Ectodermal cell (in vitro differentiated cells): ENCODE measurements at regions not wholly inside any gene's neighbourhood (a gene's known extent, or its start where the extent isn't known, plus 50 kb on each side); places are given as distances from the start of the nearest gene placed in this dataset.

Source experiments
- H3K27ac ChIP-seq: 2 replicates; pipeline ENCODE4 v1.7.0; 2013; ENCODE audit warnings: mild to moderate bottlenecking, low read depth, low read length; ENCODE audit not compliant: insufficient read depth, poor library complexity, severe bottlenecking
- H3K27me3 ChIP-seq: 2 replicates; pipeline ENCODE4 v1.7.0; 2013; ENCODE audit warnings: mild to moderate bottlenecking, low read length; ENCODE audit not compliant: insufficient read depth, control insufficient read depth, poor library complexity, severe bottlenecking
- H3K36me3 ChIP-seq: one replicate; pipeline ENCODE4 v1.7.0; 2013; ENCODE audit warnings: low read length; ENCODE audit not compliant: control insufficient read depth, insufficient read depth
- H3K4me1 ChIP-seq: one replicate; pipeline ENCODE4 v1.7.0; 2013; ENCODE audit warnings: low read length; ENCODE audit not compliant: control insufficient read depth, insufficient read depth
- H3K4me3 ChIP-seq: 2 replicates; pipeline ENCODE4 v1.7.0; 2013; ENCODE audit warnings: low read depth, low read length, control low read depth; ENCODE audit not compliant: insufficient read depth
- H3K9me3 ChIP-seq: 2 replicates; pipeline ENCODE4 v1.7.0; 2013; ENCODE audit warnings: mild to moderate bottlenecking, low read length, moderate library complexity; ENCODE audit not compliant: control insufficient read depth
- WGBS, 2 experiments: methylation state at CpG; one replicate each; pipeline ENCODE4 v1.1.7; 2013; ENCODE audit warnings: missing lambda C conversion rate in 2 of 2; 5-methylcytosine and 5-hydroxymethylcytosine counted together

DNA sequence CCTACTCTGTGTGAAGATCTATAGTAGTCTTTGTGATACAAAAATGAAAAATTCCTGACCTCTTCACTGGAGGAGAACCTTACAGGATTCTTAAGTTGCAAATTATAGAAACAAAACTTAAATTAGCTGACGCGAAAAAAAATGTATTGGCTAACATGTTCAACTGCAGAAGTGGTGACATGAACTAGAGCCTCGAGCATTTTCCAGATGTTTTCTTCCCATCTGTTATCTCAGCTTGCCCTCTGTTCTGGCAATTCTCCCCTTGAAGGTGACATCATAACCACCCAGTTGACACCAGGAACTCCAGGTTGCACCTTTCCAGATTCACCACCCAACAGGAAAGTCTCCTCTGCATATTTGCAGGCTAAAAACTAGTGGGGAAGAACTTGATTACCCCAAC lies 222.4 kb downstream of the KDR start:
- Histone ChIP-seq H3K4me1 (no peaks in the 10 kb centered on the region), H3K9me3 (no peaks in the 10 kb centered on the region), H3K27me3 (no peaks in the 10 kb centered on the region), H3K27ac (no peak overlapping the region), H3K36me3 (no peaks in the 10 kb centered on the region), H3K4me3 (no peak overlapping the region)
- WGBS, 2 experiments, result 94 to 97% methylated on average over 3 of the region's 3 CpGs

DNA sequence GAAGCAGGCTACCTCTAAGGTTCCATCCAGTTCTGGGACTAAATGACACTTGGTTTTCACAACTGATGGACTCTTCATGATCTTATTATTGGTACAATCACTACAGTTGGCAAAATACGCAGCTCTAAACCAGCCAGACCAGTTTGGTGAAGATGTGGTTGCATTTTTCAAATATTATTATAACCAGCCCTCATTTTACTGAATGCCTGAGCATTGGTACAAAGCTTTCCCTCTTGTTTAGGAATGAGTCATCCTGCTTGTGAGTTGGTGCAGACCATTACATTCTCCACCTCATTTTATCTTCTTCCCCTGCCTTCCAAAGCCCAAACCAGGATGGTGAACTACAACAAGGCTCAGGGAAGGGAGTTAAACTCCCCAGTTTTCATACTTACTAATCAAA lies 223.1 kb downstream of the KDR start:
- no peaks in the 10 kb centered on the region for H3K36me3 ChIP-seq
- H3K9me3 ChIP-seq, result no peaks in the 10 kb centered on the region
- WGBS, 2 experiments, result 85% methylated on average over 1 of the region's 1 CpG; no CpG with 5 or more reads in 1 of the 2 experiments
- no peak overlapping the region for H3K27ac ChIP-seq
- H3K4me1 ChIP-seq, result no peaks in the 10 kb centered on the region
- no peak overlapping the region for H3K4me3 ChIP-seq
- H3K27me3 ChIP-seq, result no peaks in the 10 kb centered on the region

DNA sequence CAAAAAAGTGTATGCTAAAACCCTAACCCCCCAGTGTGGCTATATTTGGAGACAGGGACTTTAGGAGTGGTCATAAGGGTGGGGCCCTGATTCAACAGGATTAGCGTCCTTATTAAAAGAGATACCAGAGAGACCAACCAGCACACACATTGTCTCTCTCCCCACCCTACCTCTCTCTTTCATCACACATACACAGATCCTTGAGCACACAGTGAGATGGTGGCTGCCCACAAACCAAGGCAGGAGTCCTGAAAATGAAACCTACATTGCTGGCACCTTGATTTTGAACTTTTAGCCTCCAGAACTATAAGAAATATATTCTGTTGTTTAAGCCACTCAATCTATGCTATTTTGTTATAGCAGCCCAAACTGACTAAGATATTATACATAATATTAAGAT lies 224.2 kb downstream of the KDR start:
- no peaks in the 10 kb centered on the region for H3K9me3 ChIP-seq
- no peak overlapping the region for H3K27ac ChIP-seq
- no peaks in the 10 kb centered on the region for H3K4me1 ChIP-seq
- H3K4me3 ChIP-seq, result no peak overlapping the region
- 90 to 94% methylated on average over 1 of the region's 1 CpG for WGBS, 2 experiments
- H3K27me3 ChIP-seq, result no peaks in the 10 kb centered on the region
- no peaks in the 10 kb centered on the region for H3K36me3 ChIP-seq

GRCh38 chr4:54898656-54899340 lies 226.6 kb downstream of the KDR start:
- 88 to 100% methylated on average over 2 of the region's 2 CpGs for WGBS, 2 experiments
- no peaks in the 10 kb centered on the region for H3K9me3 ChIP-seq
- no peaks in the 10 kb centered on the region for H3K4me1 ChIP-seq
- H3K36me3 ChIP-seq, result no peaks in the 10 kb centered on the region
- no peak overlapping the region for H3K27ac ChIP-seq
- H3K4me3 ChIP-seq, result no peak overlapping the region
- no peaks in the 10 kb centered on the region for H3K27me3 ChIP-seq

- Histone ChIP-seq H3K9me3 (no peaks in the 10 kb centered on the region), H3K27ac (no peak overlapping the region), H3K4me3 (no peak overlapping the region), H3K4me1 (no peaks in the 10 kb centered on the region), H3K36me3 (no peaks in the 10 kb centered on the region), H3K27me3 (no peaks in the 10 kb centered on the region)
- WGBS, 2 experiments, result 89 to 100% methylated on average over 1 of the region's 1 CpG
These were observed 227.3 kb downstream of the KDR start for GRCh38 chr4:54898056-54898562.

DNA sequence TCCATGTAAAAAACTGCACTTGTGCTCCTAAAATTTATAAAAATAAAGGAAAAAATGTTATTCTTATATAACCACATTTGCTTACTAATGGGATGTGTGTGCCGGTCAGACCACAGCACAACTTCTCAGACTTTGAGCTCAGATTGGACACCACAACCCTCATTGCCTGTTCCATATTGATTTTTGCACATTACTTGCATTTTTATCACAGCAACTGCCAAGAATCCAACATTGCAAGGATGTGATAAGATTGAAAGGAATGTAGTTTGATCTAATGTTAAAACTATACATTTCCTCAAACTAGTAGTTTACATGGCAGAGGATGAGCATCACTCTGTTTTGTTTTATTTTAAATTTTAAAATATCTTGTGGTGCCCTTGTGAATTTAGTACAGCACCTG lies 227.8 kb downstream of the KDR start:
- WGBS, 2 experiments, result 100% methylated on average over 1 of the region's 1 CpG
- H3K4me3 ChIP-seq, result no peak overlapping the region
- no peaks in the 10 kb centered on the region for H3K27me3 ChIP-seq
- no peaks in the 10 kb centered on the region for H3K9me3 ChIP-seq
- no peak overlapping the region for H3K27ac ChIP-seq
- H3K4me1 ChIP-seq, result no peaks in the 10 kb centered on the region
- H3K36me3 ChIP-seq, result no peaks in the 10 kb centered on the region

DNA sequence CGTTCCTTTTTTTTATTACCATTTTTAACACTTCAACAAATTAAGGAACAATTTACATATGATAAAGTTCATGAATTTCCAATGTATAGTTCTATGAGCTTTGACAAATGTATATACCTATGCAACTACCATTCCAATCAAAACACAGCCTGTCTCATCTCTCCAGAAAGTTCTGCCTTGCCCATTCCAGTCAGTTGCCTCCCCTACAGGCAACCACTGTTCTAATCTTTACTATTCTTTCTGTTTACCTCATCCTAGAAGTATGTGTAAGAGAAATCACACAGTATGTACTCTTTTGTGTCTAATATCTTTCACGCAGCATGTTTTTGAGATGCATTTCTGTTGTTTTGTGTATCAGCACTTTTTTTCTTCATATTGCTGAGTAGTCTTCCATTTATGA lies 224.9 kb downstream of the KIT start:
- Histone ChIP-seq H3K4me1 (no peaks in the 10 kb centered on the region), H3K27ac (no peak overlapping the region), H3K4me3 (no peak overlapping the region), H3K9me3 (no peaks in the 10 kb centered on the region), H3K27me3 (no peaks in the 10 kb centered on the region), H3K36me3 (no peaks in the 10 kb centered on the region)
- WGBS, 2 experiments, result 80 to 100% methylated on average over 1 of the region's 2 CpGs

- Histone ChIP-seq H3K36me3 (no peaks in the 10 kb centered on the region), H3K9me3 (no peaks in the 10 kb centered on the region), H3K27ac (no peak overlapping the region), H3K4me3 (no peak overlapping the region), H3K27me3 (no peaks in the 10 kb centered on the region), H3K4me1 (no peaks in the 10 kb centered on the region)
These were observed 221.8 kb downstream of the KIT start for GRCh38 chr4:54879576-54879975.

DNA sequence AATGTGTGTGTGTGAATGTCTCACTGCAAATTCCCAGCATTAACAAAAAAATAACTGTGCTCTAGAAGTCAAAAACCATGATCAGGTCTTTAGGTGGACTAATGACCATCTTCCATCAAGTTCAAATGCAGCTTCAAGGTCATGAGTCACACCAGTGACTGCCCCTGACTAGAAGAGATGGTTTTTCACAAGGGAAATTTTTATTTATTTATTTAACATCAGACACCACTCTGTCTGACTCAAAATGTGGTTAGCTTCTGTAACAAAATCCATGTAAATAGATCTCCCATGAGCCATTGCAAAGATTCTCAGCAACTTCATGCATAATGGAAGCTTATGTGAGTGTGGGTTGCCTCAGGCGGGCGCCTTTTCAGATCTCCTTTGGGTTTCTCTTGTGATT lies 219.2 kb downstream of the KIT start:
- no peaks in the 10 kb centered on the region for H3K36me3 ChIP-seq
- no peaks in the 10 kb centered on the region for H3K27me3 ChIP-seq
- WGBS, 2 experiments, result 93 to 100% methylated on average over 2 of the region's 2 CpGs
- H3K4me1 ChIP-seq, result no peaks in the 10 kb centered on the region
- H3K4me3 ChIP-seq, result no peak overlapping the region
- H3K27ac ChIP-seq, result no peak overlapping the region
- no peaks in the 10 kb centered on the region for H3K9me3 ChIP-seq

DNA sequence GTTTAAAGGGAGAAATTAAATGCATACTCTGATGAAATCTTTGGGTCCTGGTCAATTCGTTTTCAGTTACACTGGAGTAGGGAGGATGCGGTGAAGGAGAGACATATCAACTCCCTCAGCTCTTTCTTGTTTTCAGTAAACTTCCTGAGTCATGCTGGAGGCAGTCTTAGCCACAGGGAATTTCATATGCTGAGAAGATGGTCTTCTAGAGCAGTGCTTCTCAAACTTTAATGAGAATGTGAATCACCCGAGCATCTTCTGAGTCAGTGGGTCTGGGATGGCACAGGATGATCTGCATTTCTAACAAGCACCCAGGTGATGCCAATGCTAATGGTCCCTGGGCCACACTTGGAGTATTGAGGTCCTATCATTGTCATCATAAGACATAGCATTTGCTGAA lies 214.5 kb downstream of the KIT start:
- WGBS, 2 experiments, result 81 to 92% methylated on average over 3 of the region's 3 CpGs
- no peak overlapping the region for H3K27ac ChIP-seq

More for the DNA sequence above, 214.5 kb downstream of the KIT start:
- Histone ChIP-seq H3K4me1 (no peaks in the 10 kb centered on the region), H3K9me3 (no peaks in the 10 kb centered on the region), H3K27me3 (no peaks in the 10 kb centered on the region), H3K4me3 (no peak overlapping the region), H3K36me3 (no peaks in the 10 kb centered on the region)
